HFF-Myc (cell line): ENCODE measurements at regions not wholly inside any gene's neighbourhood (a gene's known extent, or its start where the extent isn't known, plus 50 kb on each side); places are given as distances from the start of the nearest gene placed in this dataset.

Experiments used
- DNase-seq: peaks from one replicate; pipeline ENCODE4 v3.0.0-alpha.2; 2011; ENCODE audit warnings: low read depth; ENCODE audit errors: extremely low read depth
- H3K4me3 ChIP-seq: replicated peaks from 2 replicates; pipeline ENCODE4 v1.5.1; 2011; ENCODE audit warnings: low read depth, mild to moderate bottlenecking, control low read depth, low read length
- TF ChIP-seq, protein P1 (sequence below): IDR thresholded peaks from 2 replicates; pipeline ENCODE4 v1.5.1; 2012; ENCODE audit warnings: mild to moderate bottlenecking, low read depth, low read length, control low read depth; ENCODE audit errors: missing control alignments

DNA sequence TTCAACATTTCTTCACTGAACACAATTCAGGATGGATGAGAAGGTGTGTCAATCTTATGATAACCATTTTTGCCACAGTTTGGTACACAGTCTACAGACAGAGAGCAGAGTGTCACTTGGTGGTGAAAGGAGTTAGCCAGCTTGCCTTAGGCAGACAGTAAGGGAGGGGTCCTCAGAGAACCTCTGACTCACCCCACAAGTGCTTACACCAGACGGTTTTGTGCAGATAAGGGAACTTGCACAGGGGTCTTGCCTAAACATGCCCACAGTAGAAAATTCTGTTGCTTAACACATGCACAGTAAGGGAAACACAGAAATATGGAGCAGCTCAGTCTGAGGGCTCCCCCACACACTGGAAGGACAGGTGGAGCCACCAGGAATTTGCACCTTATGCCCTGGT is 204.5 kb upstream of the CDH8 start:
- H3K4me3 ChIP-seq: no peak overlapping the region
- no peak for DNase-seq
- TF ChIP-seq, protein P1, sequence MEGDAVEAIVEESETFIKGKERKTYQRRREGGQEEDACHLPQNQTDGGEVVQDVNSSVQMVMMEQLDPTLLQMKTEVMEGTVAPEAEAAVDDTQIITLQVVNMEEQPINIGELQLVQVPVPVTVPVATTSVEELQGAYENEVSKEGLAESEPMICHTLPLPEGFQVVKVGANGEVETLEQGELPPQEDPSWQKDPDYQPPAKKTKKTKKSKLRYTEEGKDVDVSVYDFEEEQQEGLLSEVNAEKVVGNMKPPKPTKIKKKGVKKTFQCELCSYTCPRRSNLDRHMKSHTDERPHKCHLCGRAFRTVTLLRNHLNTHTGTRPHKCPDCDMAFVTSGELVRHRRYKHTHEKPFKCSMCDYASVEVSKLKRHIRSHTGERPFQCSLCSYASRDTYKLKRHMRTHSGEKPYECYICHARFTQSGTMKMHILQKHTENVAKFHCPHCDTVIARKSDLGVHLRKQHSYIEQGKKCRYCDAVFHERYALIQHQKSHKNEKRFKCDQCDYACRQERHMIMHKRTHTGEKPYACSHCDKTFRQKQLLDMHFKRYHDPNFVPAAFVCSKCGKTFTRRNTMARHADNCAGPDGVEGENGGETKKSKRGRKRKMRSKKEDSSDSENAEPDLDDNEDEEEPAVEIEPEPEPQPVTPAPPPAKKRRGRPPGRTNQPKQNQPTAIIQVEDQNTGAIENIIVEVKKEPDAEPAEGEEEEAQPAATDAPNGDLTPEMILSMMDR: no peak

DNA sequence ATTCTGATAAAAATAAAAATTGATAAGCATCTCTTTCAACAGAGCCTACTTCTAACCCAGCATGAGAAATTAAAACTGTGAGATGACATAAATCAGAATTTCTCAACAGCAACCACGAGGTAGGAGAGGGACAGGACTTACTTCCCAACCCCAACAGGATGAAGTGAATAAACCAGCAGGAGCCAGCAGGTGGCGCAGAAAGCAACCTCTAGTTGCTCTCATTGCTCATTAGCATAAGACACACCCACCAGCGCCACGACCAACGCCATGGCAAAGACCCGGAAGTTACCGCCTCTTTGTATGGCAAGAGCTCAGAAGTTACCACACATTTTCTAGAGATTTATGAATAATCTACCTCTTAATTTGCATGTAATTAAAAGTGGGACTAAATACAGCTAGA is 189.4 kb upstream of the CDH8 start:
- TF ChIP-seq, protein P1: peak; percentile 26
- no peak overlapping the region for H3K4me3 ChIP-seq
- DNase-seq: peak; percentile 0

DNA sequence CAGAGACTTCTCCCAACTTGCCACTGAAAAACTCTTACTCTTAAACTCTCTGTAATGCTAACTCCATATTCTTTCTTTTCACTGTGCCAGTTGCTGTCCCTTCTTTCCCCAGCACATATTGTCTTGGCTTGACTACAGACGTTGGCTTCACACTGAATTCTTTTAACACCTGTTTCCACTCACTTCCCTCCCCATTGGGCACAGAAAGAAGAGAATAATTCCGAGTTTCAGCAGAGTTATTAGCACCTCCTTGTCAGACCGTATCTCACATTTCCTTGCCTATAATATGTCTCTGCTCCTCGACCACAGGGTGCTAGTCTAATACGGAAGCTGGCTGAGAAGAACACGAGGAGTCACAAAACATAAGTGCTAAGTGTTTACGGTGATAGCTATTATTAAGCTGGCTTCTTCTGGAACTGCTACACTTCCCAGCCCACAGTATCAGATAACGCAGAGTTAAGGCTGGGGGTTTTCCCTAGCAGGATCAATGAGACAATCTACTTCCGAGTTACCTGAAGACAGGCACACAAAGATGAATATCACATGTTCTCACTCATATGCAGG is 188.5 kb upstream of the CDH8 start:
- DNase-seq: no peak
- no peak overlapping the region for H3K4me3 ChIP-seq
- TF ChIP-seq, protein P1: no peak

DNA sequence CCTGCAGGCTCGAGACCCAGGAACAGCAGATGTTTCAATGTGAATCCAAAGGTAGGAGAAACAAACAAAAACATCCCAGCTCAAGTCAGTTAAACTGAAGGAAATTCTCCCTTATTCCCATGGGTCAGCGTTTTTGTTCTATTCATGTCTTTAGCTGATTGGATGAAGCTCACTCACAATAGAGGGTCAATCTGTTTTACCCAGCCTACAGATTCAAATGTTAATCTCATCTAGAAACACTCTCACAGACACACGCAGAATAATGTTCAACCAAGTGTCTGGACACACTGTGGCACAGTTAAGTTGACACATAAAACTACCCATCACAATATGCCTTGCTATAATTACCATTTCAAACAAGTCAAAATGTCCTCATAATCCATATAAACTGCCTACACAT is 180.6 kb upstream of the CDH8 start:
- no peak overlapping the region for H3K4me3 ChIP-seq
- DNase-seq: no peak
- TF ChIP-seq, protein P1: no peak

DNA sequence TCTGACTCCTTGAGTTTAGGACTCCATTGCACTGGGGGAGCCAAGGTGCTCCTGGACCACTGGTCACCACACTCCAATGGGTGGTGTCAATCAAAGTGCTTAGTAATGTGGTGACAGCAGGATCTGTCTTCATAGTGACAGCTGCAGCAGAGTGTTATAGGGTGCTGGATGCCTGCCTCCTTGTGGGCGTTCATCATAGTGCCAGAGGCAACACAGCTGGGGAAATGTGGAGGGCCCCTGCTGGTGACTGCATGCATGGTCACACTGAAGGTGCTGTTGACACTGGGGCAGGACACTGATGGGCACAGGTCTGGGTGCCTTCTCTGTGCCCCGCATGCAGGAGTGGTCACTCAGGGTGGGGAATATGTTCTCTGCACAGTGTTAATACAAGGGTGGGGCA is 177.5 kb upstream of the CDH8 start:
- no peak overlapping the region for H3K4me3 ChIP-seq
- TF ChIP-seq, protein P1: no peak
- no peak for DNase-seq

DNA sequence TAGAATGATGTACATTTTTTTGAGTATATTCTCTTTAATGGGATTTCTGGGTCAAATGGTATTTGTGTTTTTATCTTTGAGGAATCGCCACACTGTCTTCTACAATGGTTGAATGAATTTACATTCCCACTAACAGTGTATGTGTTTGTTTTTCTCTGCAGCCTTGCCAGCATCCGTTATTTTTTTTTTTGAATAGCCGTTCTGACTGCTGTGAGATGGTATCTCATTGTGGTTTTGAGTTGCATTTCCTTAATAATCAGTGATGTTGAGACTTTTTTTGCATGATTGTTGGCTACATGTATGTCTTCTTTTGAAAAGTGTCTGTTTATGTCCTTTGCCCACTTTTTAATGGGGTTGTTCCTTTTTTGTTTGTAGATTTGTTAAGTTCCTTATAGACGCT is 172.7 kb upstream of the CDH8 start:
- TF ChIP-seq, protein P1: no peak
- H3K4me3 ChIP-seq: no peak overlapping the region
- no peak for DNase-seq

DNA sequence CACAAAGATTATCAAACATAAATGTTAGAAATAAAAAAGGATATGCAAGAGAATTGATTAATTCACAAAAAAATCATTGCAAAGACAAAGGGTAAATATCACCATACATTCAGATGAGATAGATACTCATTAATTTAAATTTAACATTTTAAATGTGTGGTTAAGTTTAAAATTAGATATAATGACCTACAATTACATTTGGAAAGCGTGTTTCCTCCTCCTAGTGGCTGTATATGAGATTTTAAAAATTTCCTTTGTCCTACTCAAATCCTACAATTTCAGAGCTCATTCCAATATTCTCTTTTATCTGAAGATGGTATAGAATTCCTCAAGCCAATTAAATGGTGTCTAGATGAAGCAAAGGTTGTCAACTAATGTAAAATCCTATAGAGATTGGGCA is 169.2 kb upstream of the CDH8 start:
- TF ChIP-seq, protein P1: no peak
- no peak for DNase-seq

More for the DNA sequence above, 169.2 kb upstream of the CDH8 start:
- H3K4me3 ChIP-seq: no peak overlapping the region
